Caki2 (cell line): ENCODE measurements at regions not wholly inside any gene's neighbourhood (a gene's known extent, or its start where the extent isn't known, plus 50 kb on each side); places are given as distances from the start of the nearest gene placed in this dataset.

Experiments used
- DNase-seq: peaks from one replicate; pipeline ENCODE4 v3.0.0-alpha.2; 2015; ENCODE audit warnings: low read depth
- in situ Hi-C: cut with HindIII; loops from 2 replicates; pipeline ENCODE4 v1.10.0; 2016; ENCODE audit warnings: low sequenced_read_pairs, low pct_unique_long_range_greater_than_20kb, mixed read lengths

GRCh38 chr10:55272886-55273285 lies 471.9 kb upstream of the PCDH15 start:
- no peak for DNase-seq
- in situ Hi-C loops = no loop called here

DNA sequence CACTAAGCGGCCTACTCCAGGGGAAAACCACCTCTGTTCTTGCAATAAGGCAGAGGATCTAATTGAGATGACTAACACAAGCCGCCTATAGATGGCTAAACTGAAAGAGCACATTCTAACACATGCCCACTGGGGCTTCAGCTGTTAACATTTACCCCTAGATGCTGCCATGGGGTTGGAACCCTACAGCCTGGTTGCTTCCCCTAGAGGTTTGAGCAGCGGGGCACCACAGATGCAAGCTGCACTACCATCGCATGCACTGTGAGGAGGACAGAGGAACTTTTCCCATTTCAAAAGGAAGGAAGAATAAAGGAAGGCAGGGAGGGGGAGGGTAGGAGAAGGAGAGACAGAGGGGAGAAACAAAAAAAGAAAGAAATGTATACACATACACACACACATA lies 465.8 kb upstream of the PCDH15 start:
- DNase-seq = no peak
- in situ Hi-C loops = no loop called here

DNA sequence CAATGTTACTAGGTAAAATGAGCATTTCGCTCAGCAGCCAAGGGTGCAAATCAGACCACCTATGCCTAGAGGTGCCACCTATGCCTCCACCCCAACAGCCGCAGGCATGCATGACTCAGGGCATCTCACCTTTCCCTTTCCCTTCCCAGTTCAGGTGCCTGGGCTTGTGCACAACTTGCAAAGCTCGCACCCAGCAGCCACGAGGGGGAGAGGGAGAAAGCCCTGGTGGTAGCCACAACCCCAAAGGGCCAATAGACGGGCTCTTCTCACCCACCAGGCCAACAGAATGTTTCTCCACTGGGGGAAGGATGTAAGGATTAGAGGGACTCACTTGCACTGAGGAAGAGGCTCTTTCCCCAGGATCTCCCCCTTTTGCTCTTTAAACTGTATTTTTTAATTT lies 462.3 kb upstream of the PCDH15 start:
- DNase-seq = no peak
- in situ Hi-C loops = no loop called here

GRCh38 chr10:55242544-55242943 lies 441.5 kb upstream of the PCDH15 start:
- in situ Hi-C loops = no loop called here

GRCh38 chr10:55237462-55237861 lies 436.4 kb upstream of the PCDH15 start:
- DNase-seq = no peak

More at GRCh38 chr10:55242544-55242943, 441.5 kb upstream of the PCDH15 start:
- DNase-seq = no peak

DNA sequence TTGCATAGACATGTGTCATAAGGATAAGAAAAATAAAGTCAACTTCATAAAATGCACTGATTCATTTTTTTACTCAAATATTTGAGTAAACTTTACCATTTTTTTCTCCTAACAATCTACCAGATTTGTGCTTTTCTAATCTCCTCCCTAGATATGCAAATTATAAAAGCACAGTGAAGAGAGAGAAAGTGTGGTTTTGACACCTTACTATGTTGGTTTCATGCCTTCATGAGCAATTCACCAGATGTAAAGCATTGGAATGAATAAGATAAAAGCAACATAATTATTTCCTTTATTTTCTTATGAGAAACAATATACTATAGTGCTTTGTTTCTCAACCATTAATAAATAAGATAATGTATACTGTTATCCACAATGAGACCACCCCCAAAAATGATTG lies 432.5 kb upstream of the PCDH15 start:
- in situ Hi-C loops = no loop called here
- DNase-seq = no peak

More at GRCh38 chr10:55237462-55237861, 436.4 kb upstream of the PCDH15 start:
- in situ Hi-C loops = no loop called here

DNA sequence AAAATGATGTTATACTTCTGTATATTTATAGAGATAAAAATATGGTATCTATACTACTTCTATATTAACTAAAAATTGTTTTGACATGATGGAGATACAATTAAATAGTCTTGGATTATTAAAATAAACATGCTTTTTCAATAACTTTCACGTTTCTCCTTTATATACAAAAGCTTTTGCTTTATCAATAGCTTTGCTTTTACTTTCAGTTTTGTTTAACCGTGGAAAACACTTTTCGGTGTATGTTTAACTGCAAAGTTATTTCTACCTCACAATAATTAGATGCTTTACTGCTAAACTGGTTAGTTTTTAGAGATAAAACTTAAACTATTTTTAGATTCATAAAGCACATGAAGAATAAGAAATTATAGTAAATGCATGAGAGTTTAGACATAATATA lies 432.1 kb upstream of the PCDH15 start:
- no peak for DNase-seq
- in situ Hi-C loops = no loop called here

- no peak for DNase-seq
- in situ Hi-C loops = no loop called here
Observed at GRCh38 chr10:55232553-55232952, 431.5 kb upstream of the PCDH15 start.

- in situ Hi-C loops = no loop called here
- DNase-seq = no peak
Observed at GRCh38 chr10:55227967-55228366, 426.9 kb upstream of the PCDH15 start.

DNA sequence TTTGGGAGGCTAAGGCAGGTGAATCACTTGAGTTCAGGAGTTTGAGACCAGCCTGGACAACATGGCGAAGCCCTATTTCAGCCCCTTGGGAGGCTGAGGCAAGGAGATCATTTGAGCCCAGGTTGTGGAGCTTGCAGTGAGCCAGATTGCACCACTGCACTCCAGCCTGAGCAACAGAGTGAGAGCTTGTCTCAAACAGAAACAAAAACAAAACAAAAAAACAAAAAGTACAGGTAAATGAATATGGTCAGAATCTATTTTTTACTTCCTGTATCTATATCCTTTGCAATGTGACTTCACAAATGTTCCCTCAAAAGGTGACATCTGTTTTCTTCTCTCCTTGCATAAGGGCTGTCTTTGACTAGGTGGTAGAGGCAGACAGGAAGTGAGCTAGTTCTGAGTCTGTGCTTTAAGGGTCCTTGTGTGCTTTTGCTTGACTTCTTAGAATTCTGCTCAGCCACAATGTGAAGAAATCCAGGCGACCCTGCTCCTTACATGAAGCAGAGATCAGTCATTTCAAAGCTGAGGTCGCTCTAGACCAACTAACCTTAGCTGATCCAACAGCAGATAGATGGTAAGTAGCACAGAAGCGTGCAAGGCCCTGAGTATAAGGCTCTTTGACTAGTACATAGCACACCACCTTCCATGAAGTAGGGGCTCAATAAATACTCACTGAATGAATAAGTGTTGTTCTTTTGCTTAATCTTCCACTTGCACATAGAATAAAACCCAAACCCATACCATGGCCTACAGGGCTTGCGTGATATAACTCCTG lies 423.2 kb upstream of the PCDH15 start:
- no peak for DNase-seq
- in situ Hi-C loops = no loop called here

GRCh38 chr10:55223352-55223751 lies 422.3 kb upstream of the PCDH15 start:
- in situ Hi-C loops = no loop called here
- no peak for DNase-seq

- no peak for DNase-seq
Observed at GRCh38 chr10:55220975-55221374, 419.9 kb upstream of the PCDH15 start.

DNA sequence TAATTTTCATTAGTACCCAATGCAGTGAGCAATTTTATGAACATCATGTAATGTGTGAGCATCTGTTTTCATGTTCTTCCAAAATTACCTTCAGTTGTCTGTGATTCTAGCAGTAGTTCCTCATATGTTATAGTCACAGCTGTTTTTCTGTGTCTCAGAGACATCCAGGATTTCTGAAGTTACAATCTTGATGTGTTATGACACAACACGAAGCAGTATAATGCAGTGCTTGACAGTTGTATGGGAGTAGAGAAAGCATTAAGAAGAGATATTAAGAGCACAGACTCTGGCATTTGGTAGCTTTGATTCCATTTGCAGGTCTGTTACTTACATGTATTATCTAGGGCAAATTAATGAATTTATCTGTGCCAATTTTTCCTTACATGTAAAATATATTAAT lies 414.7 kb upstream of the PCDH15 start:
- in situ Hi-C loops = no loop called here

More at GRCh38 chr10:55220975-55221374, 419.9 kb upstream of the PCDH15 start:
- in situ Hi-C loops = no loop called here

GRCh38 chr10:55214608-55215007 lies 413.6 kb upstream of the PCDH15 start:
- in situ Hi-C loops = no loop called here
- no peak for DNase-seq

More for the DNA sequence above, 414.7 kb upstream of the PCDH15 start:
- DNase-seq = no peak

DNA sequence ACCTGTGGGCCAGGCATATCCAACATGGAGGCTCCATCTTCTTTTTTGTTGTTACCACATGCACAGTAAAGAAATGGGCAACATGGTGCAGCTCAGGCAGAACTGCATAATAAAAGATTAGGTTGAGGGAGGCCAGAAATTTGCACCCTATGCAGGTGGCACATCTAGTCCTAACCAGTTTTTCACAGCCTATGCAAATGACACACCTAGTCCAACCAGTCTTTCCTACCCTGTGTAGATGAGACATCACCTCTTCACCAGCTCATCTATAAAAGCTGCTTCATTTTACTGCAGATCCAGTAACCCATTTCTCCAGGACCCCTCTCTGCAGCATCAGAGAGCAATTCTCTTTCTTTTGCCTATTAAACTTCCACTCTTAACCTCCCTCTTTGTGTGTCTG lies 411.0 kb upstream of the PCDH15 start:
- DNase-seq = no peak
- in situ Hi-C loops = no loop called here

DNA sequence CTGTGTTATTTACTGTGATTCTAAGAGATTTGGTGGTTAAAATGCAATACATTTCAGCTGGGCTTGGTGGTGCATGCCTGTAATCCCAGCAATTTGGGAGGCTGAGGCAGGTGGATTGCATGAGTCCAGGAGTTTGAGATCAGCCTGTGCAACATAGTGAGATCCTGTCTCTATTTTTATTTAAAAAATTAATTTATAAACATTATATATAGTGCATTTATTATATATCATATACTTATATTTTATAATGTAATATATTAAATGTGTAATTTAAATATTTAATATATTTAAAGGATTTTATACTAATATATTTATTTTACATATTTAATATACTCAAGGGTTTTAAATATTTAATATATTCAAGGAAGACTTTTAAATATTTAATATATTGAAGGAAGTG lies 402.8 kb upstream of the PCDH15 start:
- no peak for DNase-seq
- in situ Hi-C loops = no loop called here

DNA sequence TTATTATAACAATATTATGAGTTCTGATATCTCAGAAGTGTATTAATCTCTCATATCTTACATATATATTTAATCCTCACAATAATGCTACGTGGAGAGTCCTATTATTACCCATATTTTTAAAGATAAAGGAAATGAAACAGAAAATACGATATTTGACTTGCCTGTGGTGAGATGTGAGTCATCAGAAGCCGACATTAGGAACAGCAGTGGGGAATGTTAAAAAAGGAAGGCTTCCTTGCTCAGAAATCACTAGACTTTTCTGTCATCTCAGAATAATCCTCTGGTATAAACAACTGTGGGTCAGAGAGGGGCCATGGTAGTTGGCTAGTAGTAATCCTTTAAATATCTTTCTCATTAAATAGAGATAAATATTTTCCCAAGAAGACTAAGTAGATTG lies 402.3 kb upstream of the PCDH15 start:
- in situ Hi-C loops = no loop called here
- DNase-seq = no peak

DNA sequence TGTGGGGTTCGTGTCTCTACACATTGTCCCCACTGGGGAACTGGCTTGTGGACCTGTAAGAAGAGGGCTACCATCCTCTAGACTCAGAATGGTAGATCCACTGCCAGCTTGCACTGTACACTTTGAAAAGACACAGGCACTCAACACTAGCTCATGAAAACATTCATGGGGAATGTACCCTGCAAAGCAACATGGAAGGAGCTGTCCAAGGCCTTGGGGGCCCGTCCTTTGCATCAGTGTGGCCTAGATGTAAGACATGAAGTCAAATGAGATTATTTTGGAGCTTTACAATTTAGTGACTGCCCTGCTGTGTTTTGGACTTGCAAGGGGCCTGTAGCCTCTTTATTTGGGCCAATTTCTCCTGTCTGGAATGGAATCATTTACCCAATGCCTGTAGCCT lies 399.0 kb upstream of the PCDH15 start:
- in situ Hi-C loops = no loop called here
- no peak for DNase-seq

GRCh38 chr10:55191236-55191860 lies 390.3 kb upstream of the PCDH15 start:
- in situ Hi-C loops = no loop called here
- DNase-seq = no peak

DNA sequence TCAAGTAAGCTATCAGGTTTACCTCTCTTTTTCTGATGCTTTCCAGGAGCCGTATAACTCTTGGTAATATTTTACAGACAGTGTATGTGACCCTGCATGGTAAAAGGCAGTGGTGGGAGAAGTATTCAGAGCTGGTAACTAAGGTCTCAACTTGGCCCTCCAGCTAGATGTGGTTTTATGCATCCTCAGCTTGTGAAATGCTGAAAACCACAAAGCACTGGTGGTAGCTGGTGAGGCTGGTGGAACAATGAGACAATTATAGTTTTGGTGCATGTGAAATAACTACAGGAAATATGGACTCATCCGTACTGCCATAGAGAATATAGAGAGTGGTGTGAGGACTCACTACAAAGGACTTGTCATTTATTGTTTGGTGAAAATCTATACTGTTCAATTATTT lies 383.0 kb upstream of the PCDH15 start:
- in situ Hi-C loops = no loop called here
- no peak for DNase-seq
